AG10803 (cell line): ENCODE measurements at regions not wholly inside any gene's neighbourhood (a gene's known extent, or its start where the extent isn't known, plus 50 kb on each side); places are given as distances from the start of the nearest gene placed in this dataset.

Experiments
- DNase-seq: peaks from one replicate; pipeline ENCODE4 v3.0.0; 2010; ENCODE audit warnings: low read depth
- H3K4me3 ChIP-seq: 2 replicates; pipeline ENCODE4 v1.5.1; 2011; ENCODE audit warnings: mild to moderate bottlenecking, low read length, control low read depth
- CTCF ChIP-seq: conservative IDR thresholded peaks from 2 replicates; pipeline ENCODE4 v1.5.1; 2011; ENCODE audit warnings: mild to moderate bottlenecking, low read length, control low read depth, inconsistent platforms

- no peak for DNase-seq
- TF ChIP-seq CTCF = no peak
- no peak overlapping the region for H3K4me3 ChIP-seq
These were observed 470.1 kb downstream of the NSUN3 start for GRCh38 chr3:94532951-94533350.

- DNase-seq = no peak
- H3K4me3 ChIP-seq = no peak overlapping the region
- TF ChIP-seq CTCF = no peak
These were observed 477.1 kb downstream of the NSUN3 start for GRCh38 chr3:94539937-94540336.

- DNase-seq = no peak
- TF ChIP-seq CTCF = no peak
These were observed 480.3 kb downstream of the NSUN3 start for GRCh38 chr3:94543161-94543560.

GRCh38 chr3:94544131-94544789, 481.4 kb downstream of the NSUN3 start:
- DNase-seq = no peak
- no peak overlapping the region for H3K4me3 ChIP-seq
- TF ChIP-seq CTCF = no peak

More at GRCh38 chr3:94543161-94543560, 480.3 kb downstream of the NSUN3 start:
- H3K4me3 ChIP-seq = no peak overlapping the region

- TF ChIP-seq CTCF = no peak
- no peak overlapping the region for H3K4me3 ChIP-seq
These were observed 485.9 kb downstream of the NSUN3 start for GRCh38 chr3:94548581-94549316.

GRCh38 chr3:94561094-94561493, 498.2 kb downstream of the NSUN3 start:
- no peak for DNase-seq
- no peak overlapping the region for H3K4me3 ChIP-seq
- no peak for TF ChIP-seq CTCF

More at GRCh38 chr3:94548581-94549316, 485.9 kb downstream of the NSUN3 start:
- DNase-seq = no peak

GRCh38 chr3:94564247-94564646, 501.4 kb downstream of the NSUN3 start:
- no peak for DNase-seq
- no peak overlapping the region for H3K4me3 ChIP-seq
- TF ChIP-seq CTCF = no peak
